ENCODE measurements at regions not wholly inside any gene's neighbourhood (a gene's known extent, or its start where the extent isn't known, plus 50 kb on each side); places are given as distances from the start of the nearest gene placed in this dataset.

DNA sequence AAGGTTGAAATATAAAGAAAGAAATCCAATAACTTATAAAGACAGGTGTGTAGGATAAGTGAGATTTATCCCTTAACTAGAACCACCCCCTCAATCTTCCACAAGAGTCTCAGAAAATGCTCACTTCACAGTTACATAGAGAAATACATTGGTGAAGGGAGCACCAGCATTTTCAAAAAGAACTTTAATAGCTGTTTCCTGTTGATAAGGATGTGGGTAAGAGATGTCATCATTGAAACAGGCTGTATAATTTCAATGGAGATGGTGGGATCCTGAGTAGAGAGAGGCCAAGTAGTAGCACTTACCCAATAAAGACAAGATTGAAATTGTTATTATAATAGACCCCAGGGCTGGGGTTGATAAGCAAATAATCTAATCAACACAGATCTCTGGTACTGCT is 162.2 kb upstream of the TACR1 start:
- TF ChIP-seq, protein P1, sequence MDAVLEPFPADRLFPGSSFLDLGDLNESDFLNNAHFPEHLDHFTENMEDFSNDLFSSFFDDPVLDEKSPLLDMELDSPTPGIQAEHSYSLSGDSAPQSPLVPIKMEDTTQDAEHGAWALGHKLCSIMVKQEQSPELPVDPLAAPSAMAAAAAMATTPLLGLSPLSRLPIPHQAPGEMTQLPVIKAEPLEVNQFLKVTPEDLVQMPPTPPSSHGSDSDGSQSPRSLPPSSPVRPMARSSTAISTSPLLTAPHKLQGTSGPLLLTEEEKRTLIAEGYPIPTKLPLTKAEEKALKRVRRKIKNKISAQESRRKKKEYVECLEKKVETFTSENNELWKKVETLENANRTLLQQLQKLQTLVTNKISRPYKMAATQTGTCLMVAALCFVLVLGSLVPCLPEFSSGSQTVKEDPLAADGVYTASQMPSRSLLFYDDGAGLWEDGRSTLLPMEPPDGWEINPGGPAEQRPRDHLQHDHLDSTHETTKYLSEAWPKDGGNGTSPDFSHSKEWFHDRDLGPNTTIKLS (IDR thresholded peaks at IDR 0.05; ENCODE audit: borderline replicate concordance, low read depth) = no peak
- TF ChIP-seq CTBP1 (IDR thresholded peaks at IDR 0.05; ENCODE audit: borderline replicate concordance) = no peak
- TF ChIP-seq, protein P2, sequence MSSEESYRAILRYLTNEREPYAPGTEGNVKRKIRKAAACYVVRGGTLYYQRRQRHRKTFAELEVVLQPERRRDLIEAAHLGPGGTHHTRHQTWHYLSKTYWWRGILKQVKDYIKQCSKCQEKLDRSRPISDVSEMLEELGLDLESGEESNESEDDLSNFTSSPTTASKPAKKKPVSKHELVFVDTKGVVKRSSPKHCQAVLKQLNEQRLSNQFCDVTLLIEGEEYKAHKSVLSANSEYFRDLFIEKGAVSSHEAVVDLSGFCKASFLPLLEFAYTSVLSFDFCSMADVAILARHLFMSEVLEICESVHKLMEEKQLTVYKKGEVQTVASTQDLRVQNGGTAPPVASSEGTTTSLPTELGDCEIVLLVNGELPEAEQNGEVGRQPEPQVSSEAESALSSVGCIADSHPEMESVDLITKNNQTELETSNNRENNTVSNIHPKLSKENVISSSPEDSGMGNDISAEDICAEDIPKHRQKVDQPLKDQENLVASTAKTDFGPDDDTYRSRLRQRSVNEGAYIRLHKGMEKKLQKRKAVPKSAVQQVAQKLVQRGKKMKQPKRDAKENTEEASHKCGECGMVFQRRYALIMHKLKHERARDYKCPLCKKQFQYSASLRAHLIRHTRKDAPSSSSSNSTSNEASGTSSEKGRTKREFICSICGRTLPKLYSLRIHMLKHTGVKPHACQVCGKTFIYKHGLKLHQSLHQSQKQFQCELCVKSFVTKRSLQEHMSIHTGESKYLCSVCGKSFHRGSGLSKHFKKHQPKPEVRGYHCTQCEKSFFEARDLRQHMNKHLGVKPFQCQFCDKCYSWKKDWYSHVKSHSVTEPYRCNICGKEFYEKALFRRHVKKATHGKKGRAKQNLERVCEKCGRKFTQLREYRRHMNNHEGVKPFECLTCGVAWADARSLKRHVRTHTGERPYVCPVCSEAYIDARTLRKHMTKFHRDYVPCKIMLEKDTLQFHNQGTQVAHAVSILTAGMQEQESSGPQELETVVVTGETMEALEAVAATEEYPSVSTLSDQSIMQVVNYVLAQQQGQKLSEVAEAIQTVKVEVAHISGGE (CRISPR knock-in tag; IDR thresholded peaks at IDR 0.05) = no peak
- TF ChIP-seq EWSR1 (IDR thresholded peaks at IDR 0.05; ENCODE audit: borderline replicate concordance, low read depth, partially characterized antibody) = no peak
- TF ChIP-seq, protein P3, sequence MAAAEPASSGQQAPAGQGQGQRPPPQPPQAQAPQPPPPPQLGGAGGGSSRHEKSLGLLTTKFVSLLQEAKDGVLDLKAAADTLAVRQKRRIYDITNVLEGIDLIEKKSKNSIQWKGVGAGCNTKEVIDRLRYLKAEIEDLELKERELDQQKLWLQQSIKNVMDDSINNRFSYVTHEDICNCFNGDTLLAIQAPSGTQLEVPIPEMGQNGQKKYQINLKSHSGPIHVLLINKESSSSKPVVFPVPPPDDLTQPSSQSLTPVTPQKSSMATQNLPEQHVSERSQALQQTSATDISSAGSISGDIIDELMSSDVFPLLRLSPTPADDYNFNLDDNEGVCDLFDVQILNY (CRISPR knock-in tag; IDR thresholded peaks at IDR 0.05) = no peak

Data from K562 (cell line).